ENCODE measurements at regions not wholly inside any gene's neighbourhood (a gene's known extent, or its start where the extent isn't known, plus 50 kb on each side); places are given as distances from the start of the nearest gene placed in this dataset.

- TF ChIP-seq, protein P1, sequence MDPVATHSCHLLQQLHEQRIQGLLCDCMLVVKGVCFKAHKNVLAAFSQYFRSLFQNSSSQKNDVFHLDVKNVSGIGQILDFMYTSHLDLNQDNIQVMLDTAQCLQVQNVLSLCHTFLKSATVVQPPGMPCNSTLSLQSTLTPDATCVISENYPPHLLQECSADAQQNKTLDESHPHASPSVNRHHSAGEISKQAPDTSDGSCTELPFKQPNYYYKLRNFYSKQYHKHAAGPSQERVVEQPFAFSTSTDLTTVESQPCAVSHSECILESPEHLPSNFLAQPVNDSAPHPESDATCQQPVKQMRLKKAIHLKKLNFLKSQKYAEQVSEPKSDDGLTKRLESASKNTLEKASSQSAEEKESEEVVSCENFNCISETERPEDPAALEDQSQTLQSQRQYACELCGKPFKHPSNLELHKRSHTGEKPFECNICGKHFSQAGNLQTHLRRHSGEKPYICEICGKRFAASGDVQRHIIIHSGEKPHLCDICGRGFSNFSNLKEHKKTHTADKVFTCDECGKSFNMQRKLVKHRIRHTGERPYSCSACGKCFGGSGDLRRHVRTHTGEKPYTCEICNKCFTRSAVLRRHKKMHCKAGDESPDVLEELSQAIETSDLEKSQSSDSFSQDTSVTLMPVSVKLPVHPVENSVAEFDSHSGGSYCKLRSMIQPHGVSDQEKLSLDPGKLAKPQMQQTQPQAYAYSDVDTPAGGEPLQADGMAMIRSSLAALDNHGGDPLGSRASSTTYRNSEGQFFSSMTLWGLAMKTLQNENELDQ (CRISPR knock-in tag; IDR thresholded peaks at IDR 0.05; ENCODE audit: borderline replicate concordance), result no peak
Observed at GRCh38 chr11:97028836-97029406, 639.1 kb downstream of the JRKL start (continued).

DNA sequence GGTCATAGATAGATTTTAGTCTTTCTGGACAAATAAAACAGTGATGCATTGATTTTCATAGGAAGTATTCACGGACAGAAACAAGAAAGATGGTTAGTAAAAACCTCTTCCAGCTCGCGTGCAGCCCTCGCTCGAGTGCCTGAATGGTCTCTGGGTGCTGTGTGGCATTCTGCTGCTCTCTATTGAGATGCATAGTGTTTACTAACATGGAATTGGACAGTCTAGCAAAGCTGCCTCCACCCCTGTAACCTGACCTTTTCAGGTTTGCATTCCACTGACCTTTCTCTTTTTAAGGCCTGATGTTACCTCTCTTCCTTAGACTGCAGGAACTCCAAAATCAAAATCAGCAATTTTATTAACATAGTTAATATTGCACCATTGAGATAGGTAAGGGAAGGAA, 643.4 kb downstream of the JRKL start:
- Histone ChIP-seq H3K4me2 (ENCODE audit: insufficient read depth, low read length) (no peak overlapping the region), H3K79me2 (ENCODE audit: control insufficient read depth, insufficient read depth, low read length) (no peaks in the 10 kb centered on the region), H3K9ac (ENCODE audit: insufficient read depth in 1 of 2, low read depth in 2 of 2, low read length in 2 of 2) (no peak overlapping the region), H4K20me1 (replicated peaks; ENCODE audit: control insufficient read depth, insufficient read depth, low read length) (no peaks in the 10 kb centered on the region), H3K4me1 (replicated peaks in 1 of 2; ENCODE audit: control insufficient read depth in 2 of 2, insufficient read depth in 2 of 2, low read length in 2 of 2) (no peaks in the 10 kb centered on the region), H2AFZ (ENCODE audit: low read depth, low read length) (no peak overlapping the region), H3K27me3 (ENCODE audit: control insufficient read depth in 2 of 2, insufficient read depth in 2 of 2, low read length in 2 of 2) (no peaks in the 10 kb centered on the region), H3K9me1 (ENCODE audit: control insufficient read depth, insufficient read depth, low read length) (no peaks in the 10 kb centered on the region), H3K27ac (ENCODE audit: extremely low read depth, low read depth, low read length) (no peak overlapping the region), H3K4me3 (no peak overlapping the region), H3K36me3 (ENCODE audit: control insufficient read depth, insufficient read depth, low read length) (no peaks in the 10 kb centered on the region), H3K9me3 (replicated peaks; ENCODE audit: control insufficient read depth, insufficient read depth, low read depth, low read length) (no peaks in the 10 kb centered on the region)
- DNase-seq (ENCODE audit: extremely low read depth in 1 of 4, low spot score in 3 of 4), result no peak
- ChIA-PET POLR2A (no interaction called here), CTCF (ENCODE audit: low intra/inter-chr PET ratio) (no interaction called here)
- no peak for ATAC-seq
- WGBS (ENCODE audit: insufficient coverage, low coverage, missing lambda C conversion rate), result 3% methylated on average over 5 of the region's 5 CpGs
- in situ Hi-C loops (cut with MboI), result no loop called here
- BruUV-seq (replicated peaks), result no TSS peak
- TF ChIP-seq TSC22D4 (tag; IDR thresholded peaks at IDR 0.05) (no peak), ZNF274 (IDR thresholded peaks at IDR 0.05; ENCODE audit: borderline replicate concordance, low read depth, low read length) (no peak), PHF21A (IDR thresholded peaks at IDR 0.05; ENCODE audit: borderline replicate concordance, low read depth) (no peak), XRCC5 (IDR thresholded peaks at IDR 0.05; ENCODE audit: low read depth, low read length) (no peak), NR1H2 (CRISPR knock-in tag; IDR thresholded peaks at IDR 0.05) (no peak)
- TF ChIP-seq, protein P2, sequence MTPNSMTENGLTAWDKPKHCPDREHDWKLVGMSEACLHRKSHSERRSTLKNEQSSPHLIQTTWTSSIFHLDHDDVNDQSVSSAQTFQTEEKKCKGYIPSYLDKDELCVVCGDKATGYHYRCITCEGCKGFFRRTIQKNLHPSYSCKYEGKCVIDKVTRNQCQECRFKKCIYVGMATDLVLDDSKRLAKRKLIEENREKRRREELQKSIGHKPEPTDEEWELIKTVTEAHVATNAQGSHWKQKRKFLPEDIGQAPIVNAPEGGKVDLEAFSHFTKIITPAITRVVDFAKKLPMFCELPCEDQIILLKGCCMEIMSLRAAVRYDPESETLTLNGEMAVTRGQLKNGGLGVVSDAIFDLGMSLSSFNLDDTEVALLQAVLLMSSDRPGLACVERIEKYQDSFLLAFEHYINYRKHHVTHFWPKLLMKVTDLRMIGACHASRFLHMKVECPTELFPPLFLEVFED (CRISPR knock-in tag; conservative IDR thresholded peaks at IDR 0.05), result no peak
- intact Hi-C loops (cut with micrococcal nuclease), result no loop called here
- FAIRE-seq, result no peak

Measured in K562 (cell line).